22Rv1 (cell line): ENCODE measurements at regions not wholly inside any gene's neighbourhood (a gene's known extent, or its start where the extent isn't known, plus 50 kb on each side); places are given as distances from the start of the nearest gene placed in this dataset.

Experiments
- H3K27ac ChIP-seq: fragments of 450-650 bp; 2 replicates; pipeline ENCODE4 v1.5.1; 2017
- ZFX ChIP-seq: fragments of 450-650 bp; IDR thresholded peaks from 2 replicates; pipeline ENCODE4 v1.6.1; 2017; ENCODE audit warnings: antibody characterized with exemption, borderline replicate concordance
- TF ChIP-seq, protein P1 (sequence below): fragments of 450-650 bp; IDR thresholded peaks from 2 replicates; pipeline ENCODE4 v1.5.1; 2017; ENCODE audit warnings: mild to moderate bottlenecking

DNA sequence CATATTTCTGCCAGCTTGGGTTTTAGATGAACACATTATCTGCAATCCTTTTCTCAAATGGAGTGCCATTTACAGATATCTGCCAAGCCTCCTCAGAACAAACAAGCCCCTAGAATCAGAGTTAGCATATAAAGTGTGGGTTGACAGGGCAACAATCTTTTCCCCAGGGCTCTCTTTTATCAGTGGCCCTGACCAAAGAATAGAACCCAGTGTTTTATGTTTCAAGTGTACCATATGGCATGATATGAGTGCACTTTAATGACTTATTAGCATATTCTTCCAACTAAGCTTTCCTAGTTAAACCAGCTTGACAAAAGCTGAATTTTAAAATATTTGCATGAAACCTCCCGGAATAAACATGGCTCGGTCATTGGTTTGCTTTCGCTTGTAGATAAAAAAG, 57.3 kb downstream of the EVX1 start:
- TF ChIP-seq, protein P1, sequence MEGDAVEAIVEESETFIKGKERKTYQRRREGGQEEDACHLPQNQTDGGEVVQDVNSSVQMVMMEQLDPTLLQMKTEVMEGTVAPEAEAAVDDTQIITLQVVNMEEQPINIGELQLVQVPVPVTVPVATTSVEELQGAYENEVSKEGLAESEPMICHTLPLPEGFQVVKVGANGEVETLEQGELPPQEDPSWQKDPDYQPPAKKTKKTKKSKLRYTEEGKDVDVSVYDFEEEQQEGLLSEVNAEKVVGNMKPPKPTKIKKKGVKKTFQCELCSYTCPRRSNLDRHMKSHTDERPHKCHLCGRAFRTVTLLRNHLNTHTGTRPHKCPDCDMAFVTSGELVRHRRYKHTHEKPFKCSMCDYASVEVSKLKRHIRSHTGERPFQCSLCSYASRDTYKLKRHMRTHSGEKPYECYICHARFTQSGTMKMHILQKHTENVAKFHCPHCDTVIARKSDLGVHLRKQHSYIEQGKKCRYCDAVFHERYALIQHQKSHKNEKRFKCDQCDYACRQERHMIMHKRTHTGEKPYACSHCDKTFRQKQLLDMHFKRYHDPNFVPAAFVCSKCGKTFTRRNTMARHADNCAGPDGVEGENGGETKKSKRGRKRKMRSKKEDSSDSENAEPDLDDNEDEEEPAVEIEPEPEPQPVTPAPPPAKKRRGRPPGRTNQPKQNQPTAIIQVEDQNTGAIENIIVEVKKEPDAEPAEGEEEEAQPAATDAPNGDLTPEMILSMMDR, result no peak
- TF ChIP-seq ZFX, result no peak
- H3K27ac ChIP-seq, result no peak overlapping the region

DNA sequence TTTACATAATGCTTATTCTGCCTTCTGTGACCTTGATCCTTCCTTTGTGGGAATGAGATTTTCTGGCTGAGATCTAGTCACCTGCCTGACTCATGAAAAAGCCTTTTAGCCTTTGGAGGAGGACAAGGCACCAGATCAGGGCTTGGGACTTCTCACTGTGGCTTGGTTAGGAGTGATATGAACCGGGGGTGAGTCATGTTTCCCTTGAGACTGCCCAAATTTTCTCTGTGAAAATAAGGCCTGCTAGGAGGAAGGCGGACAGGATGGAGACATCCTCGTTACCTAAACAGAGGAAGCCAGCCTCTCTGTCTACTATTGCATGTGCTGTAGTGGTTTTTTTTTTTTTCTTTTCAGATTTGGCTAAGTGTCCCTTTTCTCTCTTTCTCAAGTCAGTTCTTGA, 57.8 kb downstream of the EVX1 start:
- TF ChIP-seq, protein P1, result no peak
- TF ChIP-seq ZFX, result no peak
- H3K27ac ChIP-seq, result no peak overlapping the region

DNA sequence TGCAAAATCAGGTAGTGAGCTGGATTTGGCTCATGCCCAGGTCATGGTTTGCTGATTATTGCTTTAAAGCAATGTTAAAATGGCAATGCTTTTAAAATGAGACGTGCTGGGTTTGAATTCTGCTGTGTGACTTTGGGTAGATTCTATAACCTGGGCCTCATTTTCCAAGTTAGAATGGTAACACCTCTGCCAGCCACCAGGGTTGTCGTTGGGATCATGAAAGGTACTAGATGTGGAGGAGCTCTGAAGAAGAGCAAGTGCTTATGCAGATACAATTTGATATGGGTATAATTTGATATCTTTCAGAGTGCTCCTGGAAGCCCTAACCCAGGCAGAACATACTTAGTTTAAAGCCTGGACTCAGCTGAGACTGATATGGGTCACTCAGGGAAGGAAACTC, 60.0 kb downstream of the EVX1 start:
- no peak overlapping the region for H3K27ac ChIP-seq
- TF ChIP-seq, protein P1, result no peak
- TF ChIP-seq ZFX, result no peak

DNA sequence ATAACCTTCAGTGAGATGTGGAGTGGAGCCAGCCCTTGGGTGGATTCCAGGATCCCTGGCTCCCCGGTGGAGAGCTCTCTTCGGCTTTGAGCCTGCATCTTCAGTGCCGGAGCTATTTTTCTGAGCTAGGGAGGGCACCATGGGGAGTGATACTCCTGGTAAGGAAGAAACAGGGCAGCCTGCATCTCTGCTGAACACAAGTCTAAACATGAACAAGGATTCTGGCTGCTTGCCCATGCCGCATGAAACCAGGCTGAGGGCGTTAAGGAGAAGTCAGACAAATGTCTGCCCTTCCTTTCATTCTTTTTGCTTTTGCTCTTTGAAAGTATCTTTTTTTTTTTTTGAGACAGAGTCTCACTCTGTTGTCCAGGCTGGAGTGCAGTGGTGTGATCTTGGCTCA, 60.4 kb downstream of the EVX1 start:
- TF ChIP-seq ZFX, result no peak
- TF ChIP-seq, protein P1, result no peak
- H3K27ac ChIP-seq, result no peak overlapping the region

DNA sequence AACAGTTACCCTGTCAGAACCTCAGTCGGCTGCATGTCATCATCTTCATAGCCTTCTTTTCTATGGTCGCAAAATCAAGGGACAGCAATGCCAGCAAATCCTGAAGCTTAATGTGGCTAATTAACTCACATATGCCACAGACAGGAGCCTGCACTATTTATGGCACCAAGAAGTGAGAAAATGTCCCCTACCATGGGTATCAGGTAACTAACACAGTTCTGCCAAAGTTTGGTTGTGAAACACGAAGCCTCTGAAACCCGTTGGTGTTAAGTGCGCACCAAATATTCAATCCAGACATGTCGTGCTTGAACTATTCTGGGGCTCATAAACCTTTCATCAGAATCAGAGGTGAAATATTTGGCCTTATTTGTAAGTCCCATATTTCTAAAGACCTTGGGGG, 63.3 kb downstream of the EVX1 start:
- H3K27ac ChIP-seq, result no peak overlapping the region
- TF ChIP-seq, protein P1, result no peak
- TF ChIP-seq ZFX, result no peak

DNA sequence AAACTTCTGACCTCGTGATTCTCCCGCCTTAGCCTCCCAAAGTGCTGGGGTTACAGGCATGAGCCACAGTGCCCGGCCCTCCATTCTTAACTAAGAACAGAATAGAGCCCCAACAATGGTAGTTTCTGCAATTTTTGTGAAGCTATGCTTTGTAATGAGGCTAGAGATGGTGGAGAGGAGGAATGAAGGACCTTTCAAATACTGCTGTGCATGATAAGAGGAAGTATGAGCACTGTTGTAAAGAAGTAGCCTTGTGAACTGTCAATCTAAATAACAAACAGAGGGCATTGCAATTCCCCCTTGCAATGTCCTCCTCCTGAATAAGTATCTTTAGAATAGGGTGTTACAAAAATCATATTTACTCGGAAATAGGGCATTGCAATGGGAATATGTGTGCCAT, 70.2 kb downstream of the EVX1 start:
- H3K27ac ChIP-seq, result no peak overlapping the region
- TF ChIP-seq, protein P1, result no peak
- no peak for TF ChIP-seq ZFX

DNA sequence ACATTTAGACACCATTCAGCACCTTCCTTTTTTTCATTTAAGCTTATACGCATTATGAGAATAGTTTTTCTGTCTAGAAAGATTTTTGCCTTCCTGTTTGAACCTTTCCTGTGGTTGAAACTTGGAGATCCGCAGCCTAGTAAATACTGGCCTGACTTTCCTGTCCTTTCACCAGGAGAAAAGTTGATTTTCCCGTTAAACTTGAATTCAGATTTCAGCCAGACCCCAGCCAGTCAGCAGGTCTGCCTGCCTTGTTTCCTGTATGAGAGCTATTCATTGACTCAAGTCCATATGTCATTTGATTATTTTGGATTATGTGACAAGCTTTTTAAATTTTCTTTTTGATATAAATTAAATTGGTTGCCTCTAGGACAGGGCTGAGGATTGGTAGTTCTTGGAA, 71.5 kb downstream of the EVX1 start:
- TF ChIP-seq, protein P1, result no peak
- TF ChIP-seq ZFX, result no peak
- no peak overlapping the region for H3K27ac ChIP-seq
